H1 (cell line): ENCODE measurements at regions not wholly inside any gene's neighbourhood (a gene's known extent, or its start where the extent isn't known, plus 50 kb on each side); places are given as distances from the start of the nearest gene placed in this dataset.

Experiments used
- CTCF ChIA-PET: fragments of 300-600 bp; sonication (Branson Sonifier 250); formaldehyde crosslinking; loops from one replicate; lab custom pipeline; 2021; ENCODE audit not compliant: partially characterized antibody; lab: Charles Lee
- POLR2A ChIA-PET: fragments of 300-600 bp; sonication (Branson Sonifier 250); formaldehyde crosslinking; loops from one replicate; lab custom pipeline; 2021; ENCODE audit warnings: inconsistent platforms; ENCODE audit not compliant: partially characterized antibody; lab: Charles Lee
- DNase-seq, 2 experiments: peaks; one replicate each; pipeline versions ENCODE4 v3.0.0 to v3.0.0-alpha.2; 2010 to 2022; ENCODE audit warnings: low spot score in 2 of 2, low read depth in 1 of 2, mixed read lengths in 1 of 2
- FAIRE-seq: peaks from 2 replicates; lab custom pipeline; 2011; peaks lifted over from hg19 to GRCh38; lab: Jason Lieb, UNC
- H2AFZ ChIP-seq: 2 replicates; pipeline ENCODE4 v1.8.1; 2012; ENCODE audit warnings: low read length, inconsistent platforms
- H2AK5ac ChIP-seq: 2 replicates; pipeline ENCODE4 v1.6.1; 2013; ENCODE audit warnings: low read depth, low read length
- H2BK120ac ChIP-seq: replicated peaks from 2 replicates; pipeline ENCODE3; 2013; ENCODE audit warnings: low read depth, low read length, inconsistent platforms
- H2BK12ac ChIP-seq: 2 replicates; pipeline ENCODE4 v1.6.1; 2013; ENCODE audit warnings: low read depth, low read length
- H2BK15ac ChIP-seq: 2 replicates; pipeline ENCODE4 v1.6.1; 2013; ENCODE audit warnings: low read length
- H2BK20ac ChIP-seq: 2 replicates; pipeline ENCODE4 v1.6.1; 2013; ENCODE audit warnings: low read length
- H2BK5ac ChIP-seq: 2 replicates; pipeline ENCODE4 v1.6.1; 2013; ENCODE audit warnings: low read depth, low read length
- H3K14ac ChIP-seq: 2 replicates; pipeline ENCODE4 v1.6.1; 2013; ENCODE audit warnings: inconsistent platforms; ENCODE audit not compliant: insufficient read length
- H3K18ac ChIP-seq: 2 replicates; pipeline ENCODE4 v1.6.1; 2013; ENCODE audit warnings: low read length; ENCODE audit errors: extremely low read depth
- H3K23ac ChIP-seq: 2 replicates; pipeline ENCODE4 v1.6.1; 2013; ENCODE audit warnings: inconsistent platforms; ENCODE audit not compliant: insufficient read length
- H3K23me2 ChIP-seq: 2 replicates; pipeline ENCODE4 v1.6.1; 2013; ENCODE audit warnings: low read depth, low read length
- H3K27ac ChIP-seq: 2 replicates; pipeline ENCODE4 v1.6.1; 2011; ENCODE audit warnings: low read depth, low read length, inconsistent platforms
- H3K27me3 ChIP-seq, 4 experiments: replicated peaks in 1 of 4; 1 replicate in 1 of 4; 2 replicates in 3 of 4; pipeline versions ENCODE4 v1.6.1 to v1.8.1; 2011 to 2013; ENCODE audit warnings: low read length in 3 of 4, mild to moderate bottlenecking in 3 of 4, inconsistent platforms in 2 of 4, mixed read lengths in 2 of 4, moderate library complexity in 1 of 4; ENCODE audit not compliant: control insufficient read depth in 3 of 4, insufficient read depth in 3 of 4; ENCODE audit errors: extremely low read depth in 1 of 4
- H3K36me3 ChIP-seq, 4 experiments: 2 replicates each; pipeline versions ENCODE4 v1.6.1 to v1.8.1; 2011 to 2013; ENCODE audit warnings: mild to moderate bottlenecking in 4 of 4, low read length in 3 of 4, moderate library complexity in 2 of 4, control low read depth in 1 of 4, inconsistent platforms in 1 of 4; ENCODE audit not compliant: insufficient read depth in 4 of 4, control insufficient read depth in 2 of 4
- H3K4ac ChIP-seq: replicated peaks from 2 replicates; pipeline ENCODE3; 2013; ENCODE audit warnings: low read length, low read depth, mixed read lengths, inconsistent platforms; ENCODE audit not compliant: insufficient read length
- H3K4me1 ChIP-seq, 4 experiments: replicated peaks in 1 of 4; 1 replicate in 1 of 4; 2 replicates in 3 of 4; pipeline versions ENCODE4 v1.6.1 to v1.8.1; 2011 to 2013; ENCODE audit warnings: low read length in 3 of 4, inconsistent platforms in 2 of 4, mixed read lengths in 1 of 4; ENCODE audit not compliant: insufficient read depth in 4 of 4, control insufficient read depth in 3 of 4
- H3K4me2 ChIP-seq, 2 experiments: 2 replicates each; pipeline versions ENCODE4 v1.6.1 to v1.8.1; 2011 to 2013; ENCODE audit warnings: low read depth in 2 of 2, low read length in 2 of 2, control low read depth in 1 of 2, inconsistent platforms in 1 of 2, mild to moderate bottlenecking in 1 of 2; ENCODE audit not compliant: insufficient read depth in 1 of 2
- H3K4me3 ChIP-seq, 4 experiments: fragments of 200-600, 300-600 bp in 1 of 4; sonication (generic), shearing (Covaris generic), sonication (Bioruptor Twin) in 1 of 4; 2 replicates each; pipeline versions ENCODE4 v1.5.1 to v1.8.1; 2011 to 2016; ENCODE audit warnings: low read length in 4 of 4, low read depth in 3 of 4, control low read depth in 2 of 4, inconsistent platforms in 2 of 4, mild to moderate bottlenecking in 2 of 4, mixed read lengths in 1 of 4, moderate library complexity in 1 of 4; ENCODE audit not compliant: insufficient read depth in 2 of 4; ENCODE audit errors: extremely low read depth in 1 of 4
- H3K56ac ChIP-seq: replicated peaks from 2 replicates; pipeline ENCODE3; 2013; ENCODE audit warnings: low read depth, mild to moderate bottlenecking, mixed read lengths, low read length, inconsistent platforms; ENCODE audit not compliant: insufficient read length
- H3K79me1 ChIP-seq: 2 replicates; pipeline ENCODE4 v1.6.1; 2013; ENCODE audit warnings: low read depth, low read length, control low read depth
- H3K79me2 ChIP-seq, 2 experiments: 2 replicates each; pipeline versions ENCODE4 v1.6.1 to v1.8.1; 2012 to 2013; ENCODE audit warnings: low read length in 2 of 2, mild to moderate bottlenecking in 2 of 2, inconsistent platforms in 1 of 2; ENCODE audit not compliant: insufficient read depth in 2 of 2, control insufficient read depth in 1 of 2
- H3K9ac ChIP-seq, 4 experiments: replicated peaks in 1 of 4; 1 replicate in 1 of 4; 2 replicates in 3 of 4; pipeline versions ENCODE4 v1.6.1 to v1.8.1; 2011 to 2013; ENCODE audit warnings: low read depth in 3 of 4, low read length in 3 of 4, control low read depth in 2 of 4, mild to moderate bottlenecking in 2 of 4, moderate library complexity in 2 of 4, inconsistent platforms in 1 of 4; ENCODE audit errors: extremely low read depth in 1 of 4
- H3K9me3 ChIP-seq, 2 experiments: 2 replicates each; pipeline versions ENCODE4 v1.6.1 to v1.8.1; 2012 to 2013; ENCODE audit warnings: mild to moderate bottlenecking in 2 of 2, moderate library complexity in 2 of 2, control low read depth in 1 of 2, inconsistent platforms in 1 of 2, low read depth in 1 of 2, low read length in 1 of 2, mixed read lengths in 1 of 2; ENCODE audit not compliant: insufficient read depth in 2 of 2
- H4K20me1 ChIP-seq, 2 experiments: replicated peaks in 1 of 2; 2 replicates each; pipeline versions ENCODE3 to v1.8.1; 2011 to 2013; ENCODE audit warnings: inconsistent platforms in 2 of 2, low read length in 2 of 2, mild to moderate bottlenecking in 1 of 2; ENCODE audit not compliant: insufficient read depth in 2 of 2, control insufficient read depth in 1 of 2
- H4K5ac ChIP-seq: 2 replicates; pipeline ENCODE4 v1.6.1; 2013; ENCODE audit warnings: low read length, low read depth, mixed read lengths, inconsistent platforms; ENCODE audit not compliant: insufficient read length
- H4K8ac ChIP-seq: 2 replicates; pipeline ENCODE4 v1.8.0; 2013; ENCODE audit warnings: mild to moderate bottlenecking, moderate library complexity, low read length, inconsistent platforms; ENCODE audit not compliant: insufficient read depth; ENCODE audit errors: extremely low read depth
- H4K91ac ChIP-seq: replicated peaks from 2 replicates; pipeline ENCODE3; 2013; ENCODE audit warnings: low read length, mixed read lengths, inconsistent platforms; ENCODE audit not compliant: insufficient read length
- BACH1 ChIP-seq: IDR thresholded peaks from 2 replicates; pipeline ENCODE4 v1.6.1; 2012; ENCODE audit warnings: low read length, improper control_type of control experiment
- CEBPB ChIP-seq: IDR thresholded peaks from 2 replicates; pipeline ENCODE4 v1.6.1; 2012; ENCODE audit warnings: low read depth, low read length
- EGR1 ChIP-seq: IDR thresholded peaks from 2 replicates; pipeline ENCODE4 v1.6.1; 2011; ENCODE audit warnings: low read depth, low read length, borderline replicate concordance
- GABPA ChIP-seq: IDR thresholded peaks from 2 replicates; pipeline ENCODE4 v1.6.1; 2011; ENCODE audit warnings: mild to moderate bottlenecking, low read length, moderate library complexity, borderline replicate concordance; ENCODE audit not compliant: insufficient read depth
- JUN ChIP-seq: IDR thresholded peaks from 2 replicates; pipeline ENCODE4 v1.6.1; 2011; ENCODE audit warnings: low read depth, mild to moderate bottlenecking, improper control_type of control experiment, low read length
- KDM5A ChIP-seq: fragments of 200-600 bp; IDR thresholded peaks from 2 replicates; pipeline ENCODE4 v1.7.1; 2012; ENCODE audit warnings: mild to moderate bottlenecking, low read length, inconsistent platforms, mixed read lengths
- MAFK ChIP-seq: IDR thresholded peaks from 2 replicates; pipeline ENCODE4 v1.6.1; 2012; ENCODE audit warnings: low read depth, mild to moderate bottlenecking, improper control_type of control experiment, low read length
- MAX ChIP-seq: IDR thresholded peaks from 2 replicates; pipeline ENCODE4 v1.6.1; 2012; ENCODE audit warnings: inconsistent platforms
- POLR2A ChIP-seq, 2 experiments: IDR thresholded peaks; 1 replicate in 1 of 2; 2 replicates in 1 of 2; pipeline ENCODE4 v1.6.1; 2011; ENCODE audit warnings: low read depth in 2 of 2, low read length in 2 of 2, mild to moderate bottlenecking in 2 of 2; ENCODE audit errors: control extremely low read depth in 1 of 2
- RAD21 ChIP-seq, 2 experiments: IDR thresholded peaks in 1 of 2; conservative IDR thresholded peaks in 1 of 2; 2 replicates each; pipeline ENCODE4 v1.6.1; 2011; ENCODE audit warnings: low read depth in 2 of 2, low read length in 2 of 2, improper control_type of control experiment in 1 of 2, inconsistent platforms in 1 of 2, mild to moderate bottlenecking in 1 of 2, moderate library complexity in 1 of 2
- RBBP5 ChIP-seq: IDR thresholded peaks from 2 replicates; pipeline ENCODE4 v1.7.1; 2012; ENCODE audit warnings: low read depth, mild to moderate bottlenecking, inconsistent platforms, low read length, moderate library complexity, borderline replicate concordance
- SIN3A ChIP-seq, 2 experiments: IDR thresholded peaks in 1 of 2; conservative IDR thresholded peaks in 1 of 2; 2 replicates each; pipeline ENCODE4 v1.6.1; 2011 to 2012; ENCODE audit warnings: low read length in 2 of 2, improper control_type of control experiment in 1 of 2, low read depth in 1 of 2, mild to moderate bottlenecking in 1 of 2
- SIX5 ChIP-seq: IDR thresholded peaks from 2 replicates; pipeline ENCODE4 v1.6.1; 2011; ENCODE audit warnings: mild to moderate bottlenecking, low read depth, low read length
- SP2 ChIP-seq: IDR thresholded peaks from 2 replicates; pipeline ENCODE4 v1.6.1; 2012; ENCODE audit warnings: mild to moderate bottlenecking, low read length, inconsistent platforms
- ZNF274 ChIP-seq: IDR thresholded peaks from 2 replicates; pipeline ENCODE4 v1.7.0; 2012; ENCODE audit warnings: low read length, borderline replicate concordance; ENCODE audit errors: extremely low read depth
- WGBS, 2 experiments: shearing (Covaris generic) in 1 of 2; methylation state at CpG; one replicate each; pipeline versions ENCODE4 v1.1.6 to v1.1.7; 2013 to 2015; ENCODE audit warnings: low lambda C conversion rate in 2 of 2, mixed read lengths in 2 of 2, inconsistent platforms in 1 of 2, low coverage in 1 of 2, missing lambda C conversion rate in 1 of 2; ENCODE audit not compliant: insufficient replicate concordance in 2 of 2, insufficient coverage in 1 of 2, insufficient read length in 1 of 2; ENCODE audit errors: extremely low coverage in 1 of 2, missing lambda C conversion rate in 1 of 2; 5-methylcytosine and 5-hydroxymethylcytosine counted together

- POLR2A ChIA-PET = no interaction called here
- H3K14ac ChIP-seq = no peak overlapping the region
- no peak overlapping the region for H2BK120ac ChIP-seq
- H4K91ac ChIP-seq = no peak overlapping the region
- H2BK20ac ChIP-seq = no peak overlapping the region
- no peak for DNase-seq
- H4K20me1 ChIP-seq = no peaks in the 10 kb centered on the region
- H2AFZ ChIP-seq = no peak overlapping the region
- H3K79me2 ChIP-seq = no peaks in the 10 kb centered on the region
- H3K79me1 ChIP-seq = no peaks in the 10 kb centered on the region
- H3K4ac ChIP-seq = no peak overlapping the region
- H3K4me1 ChIP-seq = no peaks in the 10 kb centered on the region; a peak in 1 of 7 replicates
- FAIRE-seq = no peak
- no peak overlapping the region for H3K18ac ChIP-seq
- H3K56ac ChIP-seq = no peak overlapping the region
- CTCF ChIA-PET = no interaction called here
- no peak overlapping the region for H4K8ac ChIP-seq
- H3K23ac ChIP-seq = no peak overlapping the region
- no peak overlapping the region for H3K4me2 ChIP-seq
- H2BK15ac ChIP-seq = no peak overlapping the region
- H3K36me3 ChIP-seq = no peaks in the 10 kb centered on the region
- H3K4me3 ChIP-seq = no peak overlapping the region
- H3K23me2 ChIP-seq = no peaks in the 10 kb centered on the region
- H2BK12ac ChIP-seq = no peak overlapping the region
- no peak overlapping the region for H2BK5ac ChIP-seq
- 85% methylated on average over 3 of the region's 3 CpGs; no CpG with 5 or more reads in 1 of the 2 experiments for WGBS, 2 experiments
- TF ChIP-seq JUN = no peak
- TF ChIP-seq ZNF274 = no peak
- no peak for TF ChIP-seq EGR1
- no peak for TF ChIP-seq SP2
- no peak for TF ChIP-seq SIN3A (conservative IDR thresholded peaks at IDR 0.05 in 1 of 2, IDR thresholded peaks at IDR 0.05 in 1 of 2; ENCODE audit: low read depth in 1 of 2, low read length in 2 of 2)
- no peak for TF ChIP-seq KDM5A
- no peak for TF ChIP-seq RBBP5
- TF ChIP-seq POLR2A (IDR thresholded peaks at IDR 0.05; ENCODE audit: control extremely low read depth in 1 of 2, low read depth in 2 of 2, low read length in 2 of 2) = no peak
- no peak for TF ChIP-seq MAFK
- TF ChIP-seq SIX5 = no peak
- TF ChIP-seq RAD21 (IDR thresholded peaks at IDR 0.05 in 1 of 2, conservative IDR thresholded peaks at IDR 0.05 in 1 of 2; ENCODE audit: low read depth in 2 of 2, low read length in 2 of 2) = no peak
- TF ChIP-seq BACH1 = no peak
- TF ChIP-seq MAX = no peak
- no peak for TF ChIP-seq GABPA
- TF ChIP-seq CEBPB = no peak
- TF ChIP-seq, all 59 proteins: peak for 0
- Histone ChIP-seq H2AK5ac (no peak overlapping the region), H3K9me3 (peaks cover 0 to 5% of the 10 kb centered on the region in 2 experiments; a peak in 1 of 4 replicates), H3K27me3 (no peaks in the 10 kb centered on the region), H3K27ac (no peak overlapping the region), H4K5ac (no peak overlapping the region), H3K9ac (no peak overlapping the region)
Observed at GRCh38 chr6:86030875-86031274, 388.2 kb upstream of the SYNCRIP start.
